ENCODE measurements at regions not wholly inside any gene's neighbourhood (a gene's known extent, or its start where the extent isn't known, plus 50 kb on each side); places are given as distances from the start of the nearest gene placed in this dataset.

- TF ChIP-seq REST (IDR thresholded peaks at IDR 0.05; ENCODE audit: borderline replicate concordance) = no peak
Observed at GRCh38 chr5:93278896-93279295, 302.1 kb downstream of the NR2F1-AS1 start (continued).

GRCh38 chr5:93277051-93277450, 304.0 kb downstream of the NR2F1-AS1 start:
- H3K27me3 ChIP-seq (ENCODE audit: insufficient read depth, low read depth, low read length) = no peaks in the 10 kb centered on the region
- no peaks in the 10 kb centered on the region for H3K9me3 ChIP-seq (ENCODE audit: low read length)
- no peak overlapping the region for H3K4me3 ChIP-seq (ENCODE audit: low read length)
- H3K9me2 ChIP-seq (ENCODE audit: insufficient read depth, low read length) = no peaks in the 10 kb centered on the region
- TF ChIP-seq EZH2 (IDR thresholded peaks at IDR 0.05; ENCODE audit: borderline replicate concordance, insufficient read depth, low read length, poor library complexity, severe bottlenecking) (no peak), SMC3 (conservative IDR thresholded peaks at IDR 0.05; ENCODE audit: poor library complexity) (no peak), TAF1 (IDR thresholded peaks at IDR 0.05; ENCODE audit: low read depth) (no peak), POLR2AphosphoS5 (IDR thresholded peaks at IDR 0.05) (no peak), MXI1 (conservative IDR thresholded peaks at IDR 0.05; ENCODE audit: poor library complexity, severe bottlenecking) (no peak), CTCF (IDR thresholded peaks at IDR 0.05; ENCODE audit: poor library complexity, severe bottlenecking) (no peak), EP300 (conservative IDR thresholded peaks at IDR 0.05; ENCODE audit: poor library complexity, severe bottlenecking) (no peak), REST (IDR thresholded peaks at IDR 0.05; ENCODE audit: borderline replicate concordance) (no peak), RAD21 (conservative IDR thresholded peaks at IDR 0.05) (no peak)
- no peak overlapping the region for H3K4me2 ChIP-seq (ENCODE audit: low read length)
- no peak overlapping the region for H3K27ac ChIP-seq (ENCODE audit: low read length)
- no peak overlapping the region for H3K9ac ChIP-seq (ENCODE audit: low read length)
- H3K36me3 ChIP-seq (ENCODE audit: insufficient read depth, low read length) = no peaks in the 10 kb centered on the region
- H3F3A ChIP-seq (ENCODE audit: insufficient read depth, low read length, poor library complexity, severe bottlenecking) = peaks cover 4% of the 10 kb centered on the region
- no peak overlapping the region for H2AFZ ChIP-seq (ENCODE audit: low read depth, low read length)
- no peaks in the 10 kb centered on the region for H4K20me1 ChIP-seq (ENCODE audit: insufficient read depth)
- H3K79me2 ChIP-seq (replicated peaks; ENCODE audit: insufficient read depth, low read length) = no peaks in the 10 kb centered on the region
